ENCODE measurements at regions not wholly inside any gene's neighbourhood (a gene's known extent, or its start where the extent isn't known, plus 50 kb on each side); places are given as distances from the start of the nearest gene placed in this dataset.

- H3K4me3 ChIP-seq (ENCODE audit: low read length in 2 of 2): no peak overlapping the region
- H2BK120ac ChIP-seq (ENCODE audit: low read depth, low read length): no peak overlapping the region
- no peak overlapping the region for H3K14ac ChIP-seq (ENCODE audit: low read length)
- peaks cover 0 to 17% of the 10 kb centered on the region in 2 donors for H3K9me3 ChIP-seq (replicated peaks in 1 of 2; ENCODE audit: control insufficient read depth in 2 of 2, insufficient read depth in 1 of 2, low read depth in 1 of 2, low read length in 2 of 2)
- no peaks in the 10 kb centered on the region for H3K27me3 ChIP-seq (ENCODE audit: control insufficient read depth in 3 of 3, insufficient read depth in 3 of 3, low read depth in 1 of 3, low read length in 3 of 3)
- no peak for DNase-seq (ENCODE audit: low spot score)
- H2AK5ac ChIP-seq (ENCODE audit: low read depth, low read length): no peak overlapping the region
- H3K27ac ChIP-seq (replicated peaks; ENCODE audit: low read length): no peak overlapping the region
- H2AFZ ChIP-seq (ENCODE audit: low read length): peak overlapping the region; percentile 57
- no peak overlapping the region for H3K4ac ChIP-seq (ENCODE audit: low read length)
- no peaks in the 10 kb centered on the region for H3K36me3 ChIP-seq (replicated peaks in 1 of 2; ENCODE audit: control insufficient read depth in 2 of 2, insufficient read depth in 2 of 2, low read length in 2 of 2)
- H3K4me2 ChIP-seq (ENCODE audit: insufficient read depth, low read length, poor library complexity, severe bottlenecking): no peak overlapping the region
- no peak overlapping the region for H3K18ac ChIP-seq (ENCODE audit: low read length)
- no CpG with 5 or more reads among the region's 2 CpGs for WGBS, 2 donors (ENCODE audit: extremely low coverage in 2 of 2, insufficient read length in 2 of 2, insufficient replicate concordance in 1 of 2)
- no peak overlapping the region for H3K9ac ChIP-seq (ENCODE audit: low read depth, low read length, poor library complexity)
- no peak overlapping the region for H3K23ac ChIP-seq (ENCODE audit: low read depth, low read length, poor library complexity)
- no peak overlapping the region for H2BK12ac ChIP-seq (ENCODE audit: low read length)
- no peak overlapping the region for H4K91ac ChIP-seq (ENCODE audit: low read depth, low read length, poor library complexity)
- H2BK15ac ChIP-seq (ENCODE audit: low read length): no peak overlapping the region
- no peaks in the 10 kb centered on the region for H3K79me1 ChIP-seq (ENCODE audit: low read depth, low read length)
- H2BK5ac ChIP-seq (ENCODE audit: low read length): no peak overlapping the region
- H4K8ac ChIP-seq (ENCODE audit: low read depth, low read length): no peak overlapping the region
- peaks cover 0 to 10% of the 10 kb centered on the region in 2 donors for H3K4me1 ChIP-seq (ENCODE audit: control insufficient read depth in 2 of 2, insufficient read depth in 1 of 2, low read depth in 1 of 2, low read length in 2 of 2)
Observed at GRCh38 chr2:133691336-133691735, 123.1 kb upstream of the NCKAP5 start.

- no peak overlapping the region for H4K8ac ChIP-seq (ENCODE audit: low read depth, low read length)
- peaks cover 0 to 14% of the 10 kb centered on the region in 2 donors for H3K4me1 ChIP-seq (ENCODE audit: control insufficient read depth in 2 of 2, insufficient read depth in 1 of 2, low read depth in 1 of 2, low read length in 2 of 2)
- no peak overlapping the region for H2AFZ ChIP-seq (ENCODE audit: low read length)
- H3K4me3 ChIP-seq (ENCODE audit: low read length in 2 of 2): no peak overlapping the region
- no peak overlapping the region for H3K23ac ChIP-seq (ENCODE audit: low read depth, low read length, poor library complexity)
- no CpG with 5 or more reads among the region's 1 CpG for WGBS, 2 donors (ENCODE audit: extremely low coverage in 2 of 2, insufficient read length in 2 of 2, insufficient replicate concordance in 1 of 2)
- H3K27me3 ChIP-seq (ENCODE audit: control insufficient read depth in 3 of 3, insufficient read depth in 3 of 3, low read depth in 1 of 3, low read length in 3 of 3): no peaks in the 10 kb centered on the region
- no peaks in the 10 kb centered on the region for H3K79me1 ChIP-seq (ENCODE audit: low read depth, low read length)
- H2BK12ac ChIP-seq (ENCODE audit: low read length): no peak overlapping the region
- no peak for DNase-seq (ENCODE audit: low spot score)
- H3K18ac ChIP-seq (ENCODE audit: low read length): no peak overlapping the region
- no peaks in the 10 kb centered on the region for H3K36me3 ChIP-seq (replicated peaks in 1 of 2; ENCODE audit: control insufficient read depth in 2 of 2, insufficient read depth in 2 of 2, low read length in 2 of 2)
- no peak overlapping the region for H3K9ac ChIP-seq (ENCODE audit: low read depth, low read length, poor library complexity)
- no peak overlapping the region for H3K14ac ChIP-seq (ENCODE audit: low read length)
- H2AK5ac ChIP-seq (ENCODE audit: low read depth, low read length): no peak overlapping the region
- H4K91ac ChIP-seq (ENCODE audit: low read depth, low read length, poor library complexity): no peak overlapping the region
- H2BK5ac ChIP-seq (ENCODE audit: low read length): no peak overlapping the region
- no peak overlapping the region for H3K4me2 ChIP-seq (ENCODE audit: insufficient read depth, low read length, poor library complexity, severe bottlenecking)
- peaks cover 10 to 73% of the 10 kb centered on the region in 2 donors for H3K9me3 ChIP-seq (replicated peaks in 1 of 2; ENCODE audit: control insufficient read depth in 2 of 2, insufficient read depth in 1 of 2, low read depth in 1 of 2, low read length in 2 of 2)
- H3K4ac ChIP-seq (ENCODE audit: low read length): no peak overlapping the region
- no peak overlapping the region for H2BK120ac ChIP-seq (ENCODE audit: low read depth, low read length)
- no peak overlapping the region for H3K27ac ChIP-seq (replicated peaks; ENCODE audit: low read length)
- no peak overlapping the region for H2BK15ac ChIP-seq (ENCODE audit: low read length)
Observed at GRCh38 chr2:133705287-133705686, 137.0 kb upstream of the NCKAP5 start.

GRCh38 chr2:133710613-133711012 lies 142.3 kb upstream of the NCKAP5 start:
- Histone ChIP-seq H3K27ac (replicated peaks; ENCODE audit: low read length) (peak overlapping the region; percentile 82), H3K14ac (ENCODE audit: low read length) (no peak overlapping the region), H3K4me3 (ENCODE audit: low read length in 2 of 2) (no peak overlapping the region), H4K8ac (ENCODE audit: low read depth, low read length) (no peak overlapping the region), H3K4ac (ENCODE audit: low read length) (no peak overlapping the region), H2BK5ac (ENCODE audit: low read length) (no peak overlapping the region), H3K36me3 (replicated peaks in 1 of 2; ENCODE audit: control insufficient read depth in 2 of 2, insufficient read depth in 2 of 2, low read length in 2 of 2) (no peaks in the 10 kb centered on the region), H3K4me1 (ENCODE audit: control insufficient read depth in 2 of 2, insufficient read depth in 1 of 2, low read depth in 1 of 2, low read length in 2 of 2) (peaks cover 14 to 39% of the 10 kb centered on the region in 2 donors), H2BK120ac (ENCODE audit: low read depth, low read length) (no peak overlapping the region), H2AK5ac (ENCODE audit: low read depth, low read length) (no peak overlapping the region), H3K23ac (ENCODE audit: low read depth, low read length, poor library complexity) (no peak overlapping the region), H3K4me2 (ENCODE audit: insufficient read depth, low read length, poor library complexity, severe bottlenecking) (no peak overlapping the region), H2AFZ (ENCODE audit: low read length) (no peak overlapping the region), H3K9me3 (replicated peaks in 1 of 2; ENCODE audit: control insufficient read depth in 2 of 2, insufficient read depth in 1 of 2, low read depth in 1 of 2, low read length in 2 of 2) (peaks cover 5 to 33% of the 10 kb centered on the region in 2 donors), H3K79me1 (ENCODE audit: low read depth, low read length) (no peaks in the 10 kb centered on the region), H4K91ac (ENCODE audit: low read depth, low read length, poor library complexity) (no peak overlapping the region), H3K9ac (ENCODE audit: low read depth, low read length, poor library complexity) (no peak overlapping the region), H3K27me3 (ENCODE audit: control insufficient read depth in 3 of 3, insufficient read depth in 3 of 3, low read depth in 1 of 3, low read length in 3 of 3) (no peaks in the 10 kb centered on the region), H2BK12ac (ENCODE audit: low read length) (no peak overlapping the region), H2BK15ac (ENCODE audit: low read length) (no peak overlapping the region), H3K18ac (ENCODE audit: low read length) (no peak overlapping the region)
- WGBS, 2 donors (ENCODE audit: extremely low coverage in 2 of 2, insufficient read length in 2 of 2, insufficient replicate concordance in 1 of 2): no CpG with 5 or more reads among the region's 3 CpGs
- no peak for DNase-seq (ENCODE audit: low spot score)

GRCh38 chr2:133711201-133711600 lies 142.9 kb upstream of the NCKAP5 start:
- no peak overlapping the region for H4K91ac ChIP-seq (ENCODE audit: low read depth, low read length, poor library complexity)
- H2BK5ac ChIP-seq (ENCODE audit: low read length): no peak overlapping the region
- H3K4ac ChIP-seq (ENCODE audit: low read length): no peak overlapping the region
- no peak overlapping the region for H3K4me2 ChIP-seq (ENCODE audit: insufficient read depth, low read length, poor library complexity, severe bottlenecking)
- H3K4me3 ChIP-seq (ENCODE audit: low read length in 2 of 2): no peak overlapping the region
- DNase-seq (ENCODE audit: low spot score): peak; percentile 75
- H3K27me3 ChIP-seq (ENCODE audit: control insufficient read depth in 3 of 3, insufficient read depth in 3 of 3, low read depth in 1 of 3, low read length in 3 of 3): no peaks in the 10 kb centered on the region
- no peak overlapping the region for H3K14ac ChIP-seq (ENCODE audit: low read length)
- no peak overlapping the region for H2AFZ ChIP-seq (ENCODE audit: low read length)
- no peak overlapping the region for H4K8ac ChIP-seq (ENCODE audit: low read depth, low read length)
- H2BK12ac ChIP-seq (ENCODE audit: low read length): no peak overlapping the region
- H3K18ac ChIP-seq (ENCODE audit: low read length): no peak overlapping the region
- no CpG with 5 or more reads among the region's 6 CpGs for WGBS, 2 donors (ENCODE audit: extremely low coverage in 2 of 2, insufficient read length in 2 of 2, insufficient replicate concordance in 1 of 2)
- H3K9ac ChIP-seq (ENCODE audit: low read depth, low read length, poor library complexity): no peak overlapping the region
- no peak overlapping the region for H3K23ac ChIP-seq (ENCODE audit: low read depth, low read length, poor library complexity)
- no peak overlapping the region for H2BK15ac ChIP-seq (ENCODE audit: low read length)
- H3K79me1 ChIP-seq (ENCODE audit: low read depth, low read length): no peaks in the 10 kb centered on the region
- peaks cover 5 to 30% of the 10 kb centered on the region in 2 donors for H3K9me3 ChIP-seq (replicated peaks in 1 of 2; ENCODE audit: control insufficient read depth in 2 of 2, insufficient read depth in 1 of 2, low read depth in 1 of 2, low read length in 2 of 2)
- peak overlapping the region; percentile 82 for H3K27ac ChIP-seq (replicated peaks; ENCODE audit: low read length)
- no peak overlapping the region for H2AK5ac ChIP-seq (ENCODE audit: low read depth, low read length)
- H3K36me3 ChIP-seq (replicated peaks in 1 of 2; ENCODE audit: control insufficient read depth in 2 of 2, insufficient read depth in 2 of 2, low read length in 2 of 2): no peaks in the 10 kb centered on the region
- no peak overlapping the region for H2BK120ac ChIP-seq (ENCODE audit: low read depth, low read length)
- H3K4me1 ChIP-seq (ENCODE audit: control insufficient read depth in 2 of 2, insufficient read depth in 1 of 2, low read depth in 1 of 2, low read length in 2 of 2): peaks cover 14 to 38% of the 10 kb centered on the region in 2 donors

Measured in neuronal stem cell (in vitro differentiated cells).